ENCODE measurements at regions not wholly inside any gene's neighbourhood (a gene's known extent, or its start where the extent isn't known, plus 50 kb on each side); places are given as distances from the start of the nearest gene placed in this dataset.

DNA sequence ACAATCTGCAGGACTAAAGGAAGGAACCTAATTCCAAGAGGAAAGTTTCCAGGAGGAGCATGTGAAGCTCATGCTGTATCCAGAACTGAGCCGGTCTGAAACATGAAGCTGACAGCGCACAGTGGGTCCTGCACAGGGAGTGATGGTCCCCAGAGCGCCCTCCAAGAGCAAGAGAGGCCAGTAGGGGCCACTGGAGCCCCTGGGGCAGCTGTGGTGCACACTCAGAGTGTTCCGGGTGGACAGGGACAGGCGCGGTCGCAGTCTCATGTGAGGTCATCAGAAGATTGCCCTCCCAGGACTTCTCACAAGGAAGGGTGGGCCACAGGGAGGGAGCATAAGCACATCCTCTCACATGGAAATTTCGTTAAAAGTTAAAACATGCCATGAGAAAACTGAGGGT lies 355.9 kb downstream of the EIPR1 start:
- TF ChIP-seq, protein P1, sequence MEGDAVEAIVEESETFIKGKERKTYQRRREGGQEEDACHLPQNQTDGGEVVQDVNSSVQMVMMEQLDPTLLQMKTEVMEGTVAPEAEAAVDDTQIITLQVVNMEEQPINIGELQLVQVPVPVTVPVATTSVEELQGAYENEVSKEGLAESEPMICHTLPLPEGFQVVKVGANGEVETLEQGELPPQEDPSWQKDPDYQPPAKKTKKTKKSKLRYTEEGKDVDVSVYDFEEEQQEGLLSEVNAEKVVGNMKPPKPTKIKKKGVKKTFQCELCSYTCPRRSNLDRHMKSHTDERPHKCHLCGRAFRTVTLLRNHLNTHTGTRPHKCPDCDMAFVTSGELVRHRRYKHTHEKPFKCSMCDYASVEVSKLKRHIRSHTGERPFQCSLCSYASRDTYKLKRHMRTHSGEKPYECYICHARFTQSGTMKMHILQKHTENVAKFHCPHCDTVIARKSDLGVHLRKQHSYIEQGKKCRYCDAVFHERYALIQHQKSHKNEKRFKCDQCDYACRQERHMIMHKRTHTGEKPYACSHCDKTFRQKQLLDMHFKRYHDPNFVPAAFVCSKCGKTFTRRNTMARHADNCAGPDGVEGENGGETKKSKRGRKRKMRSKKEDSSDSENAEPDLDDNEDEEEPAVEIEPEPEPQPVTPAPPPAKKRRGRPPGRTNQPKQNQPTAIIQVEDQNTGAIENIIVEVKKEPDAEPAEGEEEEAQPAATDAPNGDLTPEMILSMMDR (IDR thresholded peaks at IDR 0.05; ENCODE audit: insufficient read depth, low read length), result no peak
- no peak for DNase-seq (ENCODE audit: low read depth)
- no peak overlapping the region for H3K4me3 ChIP-seq (ENCODE audit: low read depth, low read length)

DNA sequence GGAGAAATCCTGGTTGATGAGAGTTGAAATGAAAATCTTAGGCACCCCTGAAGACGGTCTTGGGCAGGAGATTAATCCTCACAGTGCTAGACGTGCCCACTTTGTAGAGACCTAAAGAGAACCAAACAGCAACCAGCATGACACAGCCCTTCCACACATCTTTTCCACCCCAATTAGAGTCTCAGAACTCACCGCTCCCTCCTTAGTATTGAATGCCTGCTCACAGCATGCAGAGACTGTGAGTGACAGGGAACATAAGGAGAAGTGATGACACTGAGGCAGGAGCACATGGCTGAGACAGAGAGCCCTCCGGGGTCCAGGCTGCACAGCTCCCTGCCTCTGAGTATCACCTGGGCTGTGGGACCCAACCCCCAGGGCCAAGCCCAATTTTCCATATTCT lies 367.6 kb downstream of the EIPR1 start:
- TF ChIP-seq, protein P1 (IDR thresholded peaks at IDR 0.05; ENCODE audit: insufficient read depth, low read length), result no peak
- DNase-seq (ENCODE audit: low read depth), result no peak
- H3K4me3 ChIP-seq (ENCODE audit: low read depth, low read length), result no peak overlapping the region

DNA sequence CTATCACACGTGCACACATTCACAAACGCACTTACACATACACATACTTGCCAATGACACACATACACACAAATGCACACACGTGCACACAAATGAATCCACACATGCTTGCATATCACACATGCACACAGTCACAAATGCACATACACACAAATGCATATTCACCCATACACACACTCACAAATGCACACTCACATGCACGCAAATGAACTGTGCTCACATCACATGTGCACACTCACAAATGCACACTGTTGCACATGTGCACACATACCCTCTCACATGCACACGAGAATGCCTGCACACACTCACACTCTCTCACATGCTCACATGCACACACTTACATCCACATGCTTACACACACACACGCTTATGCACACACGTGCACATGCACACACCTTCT lies 368.1 kb downstream of the EIPR1 start:
- TF ChIP-seq, protein P1 (IDR thresholded peaks at IDR 0.05; ENCODE audit: insufficient read depth, low read length), result no peak
- H3K4me3 ChIP-seq (ENCODE audit: low read depth, low read length), result no peak overlapping the region
- DNase-seq (ENCODE audit: low read depth), result no peak

DNA sequence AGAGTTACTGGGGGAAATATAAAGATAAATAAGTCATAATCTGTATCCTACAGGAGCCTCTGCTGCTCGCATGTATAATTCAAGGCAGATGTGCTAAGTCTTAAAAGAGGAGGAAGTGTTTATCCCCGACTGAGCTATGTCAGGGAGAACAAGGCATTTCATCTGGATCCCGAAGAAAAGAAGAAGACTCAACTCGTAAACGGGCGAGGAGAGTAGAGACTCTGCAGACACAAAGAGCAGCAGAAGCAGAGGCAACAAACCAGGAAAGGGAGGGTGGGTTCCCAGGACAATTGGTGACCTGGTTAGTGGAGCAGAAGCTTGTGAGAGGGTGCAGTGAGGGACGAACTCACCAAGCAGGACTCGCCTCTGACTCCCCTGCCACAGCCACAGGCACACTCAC lies 368.6 kb downstream of the EIPR1 start:
- TF ChIP-seq, protein P1 (IDR thresholded peaks at IDR 0.05; ENCODE audit: insufficient read depth, low read length), result no peak
- no peak for DNase-seq (ENCODE audit: low read depth)
- H3K4me3 ChIP-seq (ENCODE audit: low read depth, low read length), result no peak overlapping the region

DNA sequence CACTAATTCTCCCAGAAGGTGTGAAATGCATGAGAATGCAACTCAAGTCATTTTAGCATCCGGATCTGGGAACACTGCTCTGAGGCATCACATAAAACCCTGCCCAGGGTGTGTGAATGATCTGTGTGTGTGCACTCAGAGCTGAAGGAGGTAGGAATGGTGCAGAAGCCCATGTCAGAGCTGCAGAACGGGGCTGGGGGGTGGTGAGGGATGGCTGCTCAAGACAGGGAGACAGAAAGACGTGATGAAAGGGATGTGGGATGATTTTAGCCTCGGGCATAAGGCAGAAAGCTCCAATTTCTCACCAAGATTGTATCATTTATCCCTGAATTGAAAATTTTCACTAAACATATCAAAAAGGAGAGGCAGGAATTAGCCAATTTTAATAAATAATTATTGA lies 369.1 kb downstream of the EIPR1 start:
- DNase-seq (ENCODE audit: low read depth), result no peak
- TF ChIP-seq, protein P1 (IDR thresholded peaks at IDR 0.05; ENCODE audit: insufficient read depth, low read length), result no peak
- no peak overlapping the region for H3K4me3 ChIP-seq (ENCODE audit: low read depth, low read length)

DNA sequence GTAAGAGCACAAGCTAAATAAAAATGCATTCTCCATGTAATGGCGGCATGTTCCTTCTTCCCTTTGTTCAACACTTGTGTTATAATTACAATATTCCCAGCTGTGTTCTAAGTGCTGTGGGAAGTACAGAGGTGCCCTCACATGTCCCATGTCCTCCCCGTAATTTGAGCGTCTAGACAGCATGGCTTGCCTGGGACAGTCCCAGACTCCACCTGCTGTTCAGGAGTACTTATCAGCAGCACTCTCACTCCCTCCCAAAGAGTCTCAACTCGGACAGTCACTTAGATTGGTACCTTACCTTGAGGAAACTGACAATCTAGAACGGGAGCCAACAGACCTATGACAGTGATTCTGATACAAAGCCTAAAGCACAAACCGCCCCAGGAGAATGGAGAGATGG lies 370.5 kb downstream of the EIPR1 start:
- H3K4me3 ChIP-seq (ENCODE audit: low read depth, low read length), result no peak overlapping the region
- DNase-seq (ENCODE audit: low read depth), result no peak
- TF ChIP-seq, protein P1 (IDR thresholded peaks at IDR 0.05; ENCODE audit: insufficient read depth, low read length), result no peak

DNA sequence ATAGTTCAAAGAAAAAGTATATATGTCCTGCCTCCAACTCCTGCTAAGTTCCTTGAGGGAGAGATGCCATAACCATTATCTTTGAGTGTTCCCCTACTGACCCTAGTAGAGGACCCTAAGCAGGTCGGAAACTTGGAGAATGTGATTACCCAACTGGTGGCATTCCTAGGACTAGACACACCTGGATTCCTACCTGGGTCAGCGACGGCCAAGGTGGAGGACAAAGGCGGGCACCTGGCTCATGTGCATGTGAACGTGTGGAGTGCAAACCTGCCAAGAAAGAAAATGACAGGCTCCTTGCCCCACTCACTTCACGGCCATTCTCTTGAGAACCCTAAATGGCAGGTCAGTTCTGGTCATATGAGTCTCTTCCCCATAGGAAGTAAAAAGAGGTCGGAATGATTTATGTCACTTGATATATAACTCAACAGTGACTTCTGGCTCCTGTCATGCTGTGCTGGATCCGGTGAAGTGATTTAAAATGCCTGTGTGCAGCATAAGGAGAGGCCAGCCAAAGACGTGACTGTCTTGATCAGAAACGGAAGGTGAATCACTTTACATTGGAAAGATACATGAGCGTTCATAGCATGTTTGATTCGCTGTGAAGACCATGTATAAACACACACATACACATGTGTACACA lies 371.6 kb downstream of the EIPR1 start:
- DNase-seq (ENCODE audit: low read depth), result no peak
- TF ChIP-seq, protein P1 (IDR thresholded peaks at IDR 0.05; ENCODE audit: insufficient read depth, low read length), result no peak
- H3K4me3 ChIP-seq (ENCODE audit: low read depth, low read length), result no peak overlapping the region

Measured in fibroblast of the aortic adventitia (primary cell).